IPS DF 6.9 (cell line): ENCODE measurements at regions not wholly inside any gene's neighbourhood (a gene's known extent, or its start where the extent isn't known, plus 50 kb on each side); places are given as distances from the start of the nearest gene placed in this dataset.

Source experiments
- DNase-seq: peaks from one replicate; pipeline ENCODE4 v3.0.0-alpha.2; 2013; ENCODE audit warnings: low read depth, low spot score
- H3K27ac ChIP-seq: one replicate; pipeline ENCODE4 v1.5.1; 2013; ENCODE audit warnings: low read length, control low read depth
- H3K27me3 ChIP-seq: 2 replicates; pipeline ENCODE4 v1.6.1; 2013; ENCODE audit warnings: mild to moderate bottlenecking, low read length; ENCODE audit not compliant: control insufficient read depth, insufficient read depth
- H3K36me3 ChIP-seq: 2 replicates; pipeline ENCODE4 v1.6.1; 2013; ENCODE audit warnings: low read length; ENCODE audit not compliant: control insufficient read depth, insufficient read depth
- H3K4me1 ChIP-seq: 2 replicates; pipeline ENCODE4 v1.6.1; 2013; ENCODE audit warnings: low read length; ENCODE audit not compliant: control insufficient read depth, insufficient read depth
- H3K4me3 ChIP-seq: 2 replicates; pipeline ENCODE4 v1.5.1; 2013; ENCODE audit warnings: mild to moderate bottlenecking, low read length
- H3K9me3 ChIP-seq: 2 replicates; pipeline ENCODE4 v1.6.1; 2013; ENCODE audit warnings: low read length, inconsistent platforms; ENCODE audit not compliant: control insufficient read depth, insufficient read depth
- WGBS: extraction: QIAGEN DNeasy Blood & Tissue Kit; methylation state at CpG from one replicate; pipeline ENCODE4 v1.1.7; 2013; ENCODE audit warnings: mixed read lengths, missing lambda C conversion rate; ENCODE audit not compliant: insufficient read length, insufficient coverage; 5-methylcytosine and 5-hydroxymethylcytosine counted together

DNA sequence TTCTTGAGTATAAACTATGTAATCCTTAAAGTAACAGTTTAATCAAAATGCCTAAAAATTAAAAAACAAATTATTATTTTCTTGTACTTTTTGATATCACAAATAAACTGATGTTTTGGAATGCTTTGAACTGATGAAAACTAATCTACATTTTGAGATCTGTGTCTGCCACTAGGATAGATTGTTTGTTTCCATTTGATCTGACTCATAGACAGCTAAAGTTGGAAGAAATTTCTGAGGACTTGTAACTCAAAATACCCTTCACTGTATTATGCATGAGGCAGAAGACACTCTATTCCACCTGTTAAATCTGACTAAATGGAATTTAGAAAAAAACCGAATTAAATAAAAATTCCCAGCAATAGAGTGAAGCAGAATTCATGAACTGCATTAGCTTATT, 1400.0 kb upstream of the FLRT2 start:
- DNase-seq: no peak
- no peaks in the 10 kb centered on the region for H3K9me3 ChIP-seq
- no peaks in the 10 kb centered on the region for H3K27me3 ChIP-seq
- no peaks in the 10 kb centered on the region for H3K4me1 ChIP-seq
- no peaks in the 10 kb centered on the region for H3K36me3 ChIP-seq
- H3K4me3 ChIP-seq: no peak overlapping the region
- no CpG with 5 or more reads among the region's 1 CpG for WGBS
- H3K27ac ChIP-seq: no peak overlapping the region

GRCh38 chr14:84131924-84132323, 1398.0 kb upstream of the FLRT2 start:
- no peak for DNase-seq
- no peaks in the 10 kb centered on the region for H3K4me1 ChIP-seq
- H3K4me3 ChIP-seq: no peak overlapping the region
- no peaks in the 10 kb centered on the region for H3K27me3 ChIP-seq
- no peaks in the 10 kb centered on the region for H3K36me3 ChIP-seq
- no peaks in the 10 kb centered on the region for H3K9me3 ChIP-seq
- no peak overlapping the region for H3K27ac ChIP-seq

GRCh38 chr14:84144166-84144565, 1385.8 kb upstream of the FLRT2 start:
- Histone ChIP-seq H3K36me3 (no peaks in the 10 kb centered on the region), H3K27ac (no peak overlapping the region), H3K4me1 (no peaks in the 10 kb centered on the region), H3K9me3 (no peaks in the 10 kb centered on the region), H3K4me3 (no peak overlapping the region), H3K27me3 (no peaks in the 10 kb centered on the region)
- WGBS: no CpG with 5 or more reads among the region's 2 CpGs
- no peak for DNase-seq

DNA sequence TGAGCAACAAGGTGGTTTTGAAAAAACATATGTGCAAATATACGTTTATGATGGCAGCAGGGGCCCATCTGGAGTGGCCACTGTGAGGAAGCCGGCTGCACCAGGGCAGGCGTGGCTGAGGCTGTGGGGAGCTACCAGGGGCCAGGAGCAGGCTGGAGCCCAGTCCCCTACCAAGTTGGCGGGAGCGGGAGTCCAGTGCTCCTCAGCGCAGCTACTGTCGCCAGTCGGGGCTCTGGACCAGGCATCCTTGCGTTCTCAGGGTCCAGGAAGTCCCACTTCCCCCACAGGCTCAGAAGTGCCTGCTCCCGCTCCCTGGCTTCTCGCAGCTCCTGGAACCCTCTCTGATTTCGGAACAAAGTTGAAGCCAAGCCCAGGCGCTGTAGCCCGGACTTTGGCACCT, 1377.5 kb upstream of the FLRT2 start:
- Histone ChIP-seq H3K27me3 (no peaks in the 10 kb centered on the region), H3K27ac (no peak overlapping the region), H3K4me1 (no peaks in the 10 kb centered on the region), H3K36me3 (no peaks in the 10 kb centered on the region), H3K9me3 (no peaks in the 10 kb centered on the region), H3K4me3 (no peak overlapping the region)
- DNase-seq: no peak
- WGBS: no CpG with 5 or more reads among the region's 14 CpGs

- no peaks in the 10 kb centered on the region for H3K27me3 ChIP-seq
- no CpG with 5 or more reads among the region's 2 CpGs for WGBS
These were observed 1367.3 kb upstream of the FLRT2 start for GRCh38 chr14:84162633-84163032.

GRCh38 chr14:84167026-84167425, 1362.9 kb upstream of the FLRT2 start:
- Histone ChIP-seq H3K27me3 (no peaks in the 10 kb centered on the region), H3K4me1 (no peaks in the 10 kb centered on the region), H3K27ac (no peak overlapping the region), H3K4me3 (no peak overlapping the region), H3K36me3 (no peaks in the 10 kb centered on the region), H3K9me3 (no peaks in the 10 kb centered on the region; the same call in 1 of the 2 replicates)
- no CpG with 5 or more reads among the region's 3 CpGs for WGBS
- no peak for DNase-seq

More at GRCh38 chr14:84162633-84163032, 1367.3 kb upstream of the FLRT2 start:
- Histone ChIP-seq H3K36me3 (no peaks in the 10 kb centered on the region), H3K9me3 (no peaks in the 10 kb centered on the region; the same call in 1 of the 2 replicates), H3K27ac (no peak overlapping the region), H3K4me1 (no peaks in the 10 kb centered on the region), H3K4me3 (no peak overlapping the region)
- DNase-seq: no peak

- no peaks in the 10 kb centered on the region for H3K9me3 ChIP-seq
- H3K27me3 ChIP-seq: no peaks in the 10 kb centered on the region
- H3K27ac ChIP-seq: no peak overlapping the region
- H3K4me3 ChIP-seq: no peak overlapping the region
- no CpG with 5 or more reads among the region's 2 CpGs for WGBS
- no peaks in the 10 kb centered on the region for H3K36me3 ChIP-seq
- no peak for DNase-seq
- H3K4me1 ChIP-seq: no peaks in the 10 kb centered on the region
These were observed 1349.6 kb upstream of the FLRT2 start for GRCh38 chr14:84180336-84180735.

DNA sequence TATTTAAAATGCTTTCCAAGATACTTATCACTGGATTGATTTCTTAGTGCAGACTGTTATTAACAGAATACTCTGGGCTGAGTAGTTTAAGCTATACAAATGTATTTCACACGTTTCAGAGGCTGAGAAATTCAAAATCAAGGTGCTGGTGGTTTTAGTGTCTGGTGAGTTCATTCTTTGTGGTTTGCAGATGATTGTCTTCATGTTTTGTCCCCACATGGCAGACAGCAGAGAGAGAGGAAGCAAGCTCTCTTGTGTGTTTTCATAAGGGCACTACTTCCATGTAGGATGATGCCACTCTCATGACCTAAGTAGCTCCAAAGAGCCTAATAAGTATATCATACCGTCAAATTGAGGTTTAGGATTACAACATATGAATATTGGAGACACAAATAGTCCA, 1348.9 kb upstream of the FLRT2 start:
- H3K9me3 ChIP-seq: no peaks in the 10 kb centered on the region
- WGBS: no CpG with 5 or more reads among the region's 2 CpGs
- H3K27me3 ChIP-seq: no peaks in the 10 kb centered on the region
- H3K4me1 ChIP-seq: no peaks in the 10 kb centered on the region
- no peak overlapping the region for H3K27ac ChIP-seq
- no peak for DNase-seq
- H3K4me3 ChIP-seq: no peak overlapping the region
- H3K36me3 ChIP-seq: no peaks in the 10 kb centered on the region

DNA sequence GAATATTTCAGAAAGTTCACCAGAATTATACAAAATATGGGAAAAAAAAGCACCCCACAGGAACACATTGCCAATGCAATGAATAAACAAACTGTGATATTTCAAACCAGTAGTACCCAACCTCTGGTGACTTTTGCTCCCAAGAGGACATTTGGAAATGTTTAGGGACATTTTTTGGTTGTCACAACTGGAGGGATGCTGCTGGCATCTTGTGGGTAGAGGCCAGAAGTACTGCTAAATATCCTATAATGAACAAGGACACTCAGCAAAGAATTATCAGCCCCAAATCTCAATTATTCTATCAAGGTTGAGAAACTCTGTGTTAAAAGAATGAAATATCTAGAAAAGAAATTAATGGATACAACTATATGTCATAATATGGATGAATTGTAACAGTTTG, 1334.4 kb upstream of the FLRT2 start:
- Histone ChIP-seq H3K27me3 (no peaks in the 10 kb centered on the region), H3K4me1 (no peaks in the 10 kb centered on the region), H3K27ac (no peak overlapping the region), H3K4me3 (no peak overlapping the region), H3K36me3 (no peaks in the 10 kb centered on the region), H3K9me3 (peaks cover 2% of the 10 kb centered on the region; the same call in 1 of the 2 replicates)
- no peak for DNase-seq

GRCh38 chr14:84197704-84198103, 1332.2 kb upstream of the FLRT2 start:
- no peak overlapping the region for H3K4me3 ChIP-seq
- no CpG with 5 or more reads among the region's 1 CpG for WGBS
- H3K9me3 ChIP-seq: peaks cover 2% of the 10 kb centered on the region; the same call in 1 of the 2 replicates
- no peaks in the 10 kb centered on the region for H3K4me1 ChIP-seq
- no peaks in the 10 kb centered on the region for H3K36me3 ChIP-seq
- H3K27me3 ChIP-seq: no peaks in the 10 kb centered on the region
- DNase-seq: no peak
- H3K27ac ChIP-seq: no peak overlapping the region

DNA sequence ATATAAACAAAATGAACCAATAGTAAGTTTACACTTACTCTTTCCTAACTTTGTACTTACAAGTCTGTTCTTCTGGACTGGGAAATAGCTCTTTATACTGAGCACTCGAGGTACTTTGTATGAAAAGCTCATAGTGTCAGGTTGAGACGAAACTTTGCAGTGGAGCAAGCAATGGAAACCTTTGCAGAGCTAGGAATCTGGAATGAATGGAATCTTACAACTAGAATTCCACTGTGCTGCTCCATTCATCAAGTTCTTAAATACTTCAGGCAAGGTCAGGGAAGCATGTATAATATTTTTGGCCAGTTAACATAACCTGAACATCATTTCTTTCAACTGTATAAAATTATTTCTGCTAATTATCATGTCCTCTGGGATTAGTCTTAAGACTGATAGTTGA, 1327.5 kb upstream of the FLRT2 start:
- Histone ChIP-seq H3K36me3 (no peaks in the 10 kb centered on the region), H3K4me3 (no peak overlapping the region), H3K27me3 (no peaks in the 10 kb centered on the region), H3K27ac (no peak overlapping the region), H3K4me1 (no peaks in the 10 kb centered on the region), H3K9me3 (no peaks in the 10 kb centered on the region)
- no peak for DNase-seq
- no CpG with 5 or more reads among the region's 2 CpGs for WGBS
